ENCODE measurements at regions not wholly inside any gene's neighbourhood (a gene's known extent, or its start where the extent isn't known, plus 50 kb on each side); places are given as distances from the start of the nearest gene placed in this dataset.

GRCh38 chr12:34357791-34358190, 335.5 kb downstream of the ALG10 start:
- Histone ChIP-seq H3K9ac (no peak overlapping the region), H2AFZ (ENCODE audit: low read depth) (no peak overlapping the region), H3F3A (replicated peaks; ENCODE audit: insufficient read depth) (no peaks in the 10 kb centered on the region), H3K36me3 (replicated peaks in 1 of 2; ENCODE audit: control insufficient read depth in 1 of 2, insufficient read depth in 2 of 2, low read length in 1 of 2) (no peaks in the 10 kb centered on the region), H3K27me3 (ENCODE audit: insufficient read depth) (peaks cover 56% of the 10 kb centered on the region), H3K9me3 (no peaks in the 10 kb centered on the region), H3K9me2 (no peaks in the 10 kb centered on the region), H3K27ac (ENCODE audit: low read depth in 2 of 2, low read length in 1 of 2) (no peak overlapping the region), H4K20me1 (ENCODE audit: insufficient read depth) (no peaks in the 10 kb centered on the region), H3K4me3 (ENCODE audit: low read depth in 2 of 2, low read length in 1 of 2) (no peak overlapping the region), H3K4me1 (ENCODE audit: control insufficient read depth in 1 of 2, insufficient read depth in 2 of 2, low read depth in 1 of 2, low read length in 1 of 2) (peaks cover 0 to 4% of the 10 kb centered on the region in 2 experiments; a peak in 1 of 4 replicates), H3K79me2 (ENCODE audit: insufficient read depth) (no peaks in the 10 kb centered on the region), H3K4me2 (no peak overlapping the region)
- no peak for TF ChIP-seq MAX (IDR thresholded peaks at IDR 0.05; ENCODE audit: low read depth)
- TF ChIP-seq GATA2 (CRISPR knock-in tag; IDR thresholded peaks at IDR 0.05), result no peak
- no peak for TF ChIP-seq RXRA (IDR thresholded peaks at IDR 0.05; ENCODE audit: borderline replicate concordance, low read depth)
- TF ChIP-seq PBX3 (IDR thresholded peaks at IDR 0.05), result no peak
- no peak for TF ChIP-seq ZBTB33 (IDR thresholded peaks at IDR 0.05; ENCODE audit: borderline replicate concordance, low read depth)
- TF ChIP-seq TEAD4 (IDR thresholded peaks at IDR 0.05; ENCODE audit: borderline replicate concordance, insufficient read depth), result no peak
- no peak for TF ChIP-seq RFX5 (IDR thresholded peaks at IDR 0.05; ENCODE audit: low read length)
- no peak for TF ChIP-seq RCOR1 (IDR thresholded peaks at IDR 0.05; ENCODE audit: low read length)
- no peak for TF ChIP-seq GABPA (IDR thresholded peaks at IDR 0.05; ENCODE audit: low read depth)
- TF ChIP-seq NFIC (IDR thresholded peaks at IDR 0.05; ENCODE audit: borderline replicate concordance), result no peak
- no peak for TF ChIP-seq RAD21 (IDR thresholded peaks at IDR 0.05; ENCODE audit: low read length)
- TF ChIP-seq TAF1 (IDR thresholded peaks at IDR 0.05; ENCODE audit: borderline replicate concordance, low read depth, low read length), result no peak
- POLR2A ChIA-PET, result no interaction called here
- CTCF ChIA-PET, result no interaction called here
- 17% methylated on average over 12 of the region's 20 CpGs for WGBS (ENCODE audit: low lambda C conversion rate)
- DNase-seq, result no peak

- Histone ChIP-seq H3K9me3 (no peaks in the 10 kb centered on the region), H3K4me2 (no peak overlapping the region), H3K9me2 (no peaks in the 10 kb centered on the region), H4K20me1 (ENCODE audit: insufficient read depth) (no peaks in the 10 kb centered on the region), H3K9ac (no peak overlapping the region), H3K36me3 (replicated peaks in 1 of 2; ENCODE audit: control insufficient read depth in 1 of 2, insufficient read depth in 2 of 2, low read length in 1 of 2) (no peaks in the 10 kb centered on the region), H3K27me3 (ENCODE audit: insufficient read depth) (peaks cover 60% of the 10 kb centered on the region), H3K4me3 (ENCODE audit: low read depth in 2 of 2, low read length in 1 of 2) (no peak overlapping the region), H3K4me1 (ENCODE audit: control insufficient read depth in 1 of 2, insufficient read depth in 2 of 2, low read depth in 1 of 2, low read length in 1 of 2) (peaks cover 0 to 4% of the 10 kb centered on the region in 2 experiments; a peak in 1 of 4 replicates), H3F3A (replicated peaks; ENCODE audit: insufficient read depth) (no peaks in the 10 kb centered on the region), H3K27ac (ENCODE audit: low read depth in 2 of 2, low read length in 1 of 2) (no peak overlapping the region), H2AFZ (ENCODE audit: low read depth) (no peak overlapping the region), H3K79me2 (ENCODE audit: insufficient read depth) (no peaks in the 10 kb centered on the region)
- ChIA-PET POLR2A (no interaction called here), CTCF (no interaction called here)
- DNase-seq, result no peak
- 18% methylated on average over 6 of the region's 18 CpGs for WGBS (ENCODE audit: low lambda C conversion rate)
- no peak for TF ChIP-seq MXI1 (IDR thresholded peaks at IDR 0.05; ENCODE audit: low read depth, low read length)
- TF ChIP-seq EZH2phosphoT487 (IDR thresholded peaks at IDR 0.05; ENCODE audit: borderline replicate concordance, low read depth), result no peak
- no peak for TF ChIP-seq NRF1 (IDR thresholded peaks at IDR 0.05; ENCODE audit: low read depth, low read length)
- TF ChIP-seq GABPA (IDR thresholded peaks at IDR 0.05; ENCODE audit: low read depth), result no peak
- TF ChIP-seq IRF3 (IDR thresholded peaks at IDR 0.05; ENCODE audit: low read depth, low read length), result no peak
- TF ChIP-seq REST (IDR thresholded peaks at IDR 0.05; ENCODE audit: low read depth, low read length), result no peak
- TF ChIP-seq RCOR1 (IDR thresholded peaks at IDR 0.05; ENCODE audit: low read length), result no peak
- TF ChIP-seq JUND (IDR thresholded peaks at IDR 0.05), result no peak
- TF ChIP-seq NFIC (IDR thresholded peaks at IDR 0.05; ENCODE audit: borderline replicate concordance), result no peak
- TF ChIP-seq TCF12 (IDR thresholded peaks at IDR 0.05), result no peak
- no peak for TF ChIP-seq RFX5 (IDR thresholded peaks at IDR 0.05; ENCODE audit: low read length)
- TF ChIP-seq FOXJ3 (CRISPR knock-in tag; IDR thresholded peaks at IDR 0.05), result no peak
- TF ChIP-seq USF1 (IDR thresholded peaks at IDR 0.05; ENCODE audit: borderline replicate concordance, low read depth), result no peak
Measured at GRCh38 chr12:34358198-34358597, 335.9 kb downstream of the ALG10 start.
